ENCODE measurements at regions not wholly inside any gene's neighbourhood (a gene's known extent, or its start where the extent isn't known, plus 50 kb on each side); places are given as distances from the start of the nearest gene placed in this dataset.
"Not testable (repeated sequence)": the region's sequence is repeated elsewhere in the genome, so short reads cannot be mapped to it uniquely, and the experiment has no call there.

- no peaks in the 10 kb centered on the region for H3K27me3 ChIP-seq
- DNase-seq = no peak
- H3K9me3 ChIP-seq = no peaks in the 10 kb centered on the region
- H3K4me1 ChIP-seq = no peaks in the 10 kb centered on the region
- no peak overlapping the region for H3K27ac ChIP-seq
- TF ChIP-seq POLR2A (IDR thresholded peaks at IDR 0.05) = no peak
- TF ChIP-seq, protein P1, sequence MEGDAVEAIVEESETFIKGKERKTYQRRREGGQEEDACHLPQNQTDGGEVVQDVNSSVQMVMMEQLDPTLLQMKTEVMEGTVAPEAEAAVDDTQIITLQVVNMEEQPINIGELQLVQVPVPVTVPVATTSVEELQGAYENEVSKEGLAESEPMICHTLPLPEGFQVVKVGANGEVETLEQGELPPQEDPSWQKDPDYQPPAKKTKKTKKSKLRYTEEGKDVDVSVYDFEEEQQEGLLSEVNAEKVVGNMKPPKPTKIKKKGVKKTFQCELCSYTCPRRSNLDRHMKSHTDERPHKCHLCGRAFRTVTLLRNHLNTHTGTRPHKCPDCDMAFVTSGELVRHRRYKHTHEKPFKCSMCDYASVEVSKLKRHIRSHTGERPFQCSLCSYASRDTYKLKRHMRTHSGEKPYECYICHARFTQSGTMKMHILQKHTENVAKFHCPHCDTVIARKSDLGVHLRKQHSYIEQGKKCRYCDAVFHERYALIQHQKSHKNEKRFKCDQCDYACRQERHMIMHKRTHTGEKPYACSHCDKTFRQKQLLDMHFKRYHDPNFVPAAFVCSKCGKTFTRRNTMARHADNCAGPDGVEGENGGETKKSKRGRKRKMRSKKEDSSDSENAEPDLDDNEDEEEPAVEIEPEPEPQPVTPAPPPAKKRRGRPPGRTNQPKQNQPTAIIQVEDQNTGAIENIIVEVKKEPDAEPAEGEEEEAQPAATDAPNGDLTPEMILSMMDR (IDR thresholded peaks at IDR 0.05) = no peak
- intact Hi-C loops (cut with DNase I; ENCODE audit: low total_unique reads) = no loop called here
- H3K4me3 ChIP-seq = no peak overlapping the region
- H3K36me3 ChIP-seq = no peaks in the 10 kb centered on the region
Measured at GRCh38 chr12:25348593-25348895, 97.8 kb upstream of the KRAS start.

DNA sequence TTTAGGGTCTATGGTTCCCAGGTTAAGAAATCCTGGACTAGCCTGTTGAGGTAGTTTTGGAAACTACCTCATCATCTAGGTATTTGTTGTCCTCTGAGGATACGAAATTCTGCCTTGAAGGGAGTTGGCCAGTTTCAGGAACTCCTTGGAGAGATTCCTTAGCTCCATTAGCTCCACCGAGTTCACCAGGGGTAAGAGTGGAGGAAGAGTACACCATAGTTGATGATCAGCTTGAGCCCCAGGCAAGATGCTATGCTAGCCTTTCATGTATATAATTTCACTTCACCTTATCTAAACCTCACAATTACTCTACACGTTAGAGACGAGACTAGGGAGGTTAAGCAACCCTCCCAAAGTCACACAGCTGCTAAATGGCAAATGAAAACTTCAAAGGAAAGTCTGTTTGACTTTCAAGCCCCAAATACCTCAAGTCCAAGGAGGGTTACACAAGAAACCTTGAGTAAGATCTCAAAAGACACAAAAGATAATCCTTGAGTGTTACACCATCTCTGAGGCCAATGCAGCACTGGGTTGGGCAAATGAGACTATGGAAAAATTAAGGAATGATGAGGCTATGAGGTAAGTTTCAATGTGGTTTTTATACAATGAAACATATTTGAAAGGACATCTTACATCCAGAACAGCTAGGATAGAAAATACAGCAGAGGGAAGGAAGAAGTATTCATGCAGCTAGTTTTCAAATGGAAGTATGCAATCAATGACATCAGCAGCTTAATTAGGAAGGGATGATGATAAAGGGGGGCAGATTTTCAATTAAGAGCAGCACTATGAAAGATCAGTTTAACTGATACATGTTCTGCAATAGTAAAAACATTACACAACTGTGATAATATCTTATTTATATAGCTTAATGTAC, 97.2 kb upstream of the KRAS start:
- no peaks in the 10 kb centered on the region for H3K4me1 ChIP-seq
- no peak overlapping the region for H3K27ac ChIP-seq
- no peaks in the 10 kb centered on the region for H3K9me3 ChIP-seq
- DNase-seq = no peak
- intact Hi-C loops (cut with DNase I; ENCODE audit: low total_unique reads) = no loop called here
- TF ChIP-seq POLR2A (IDR thresholded peaks at IDR 0.05) = no peak
- TF ChIP-seq, protein P1 (IDR thresholded peaks at IDR 0.05) = no peak
- H3K36me3 ChIP-seq = no peaks in the 10 kb centered on the region
- no peaks in the 10 kb centered on the region for H3K27me3 ChIP-seq
- H3K4me3 ChIP-seq = no peak overlapping the region

- H3K4me3 ChIP-seq; intact Hi-C loops (cut with DNase I; ENCODE audit: low total_unique reads); H3K9me3 ChIP-seq; H3K27ac ChIP-seq; DNase-seq; H3K4me1 ChIP-seq; H3K27me3 ChIP-seq; H3K36me3 ChIP-seq: not testable (repeated sequence)
Measured at GRCh38 chr12:25341877-25342276, 91.1 kb upstream of the KRAS start.

GRCh38 chr12:25337916-25338315, 87.2 kb upstream of the KRAS start:
- intact Hi-C loops (cut with DNase I; ENCODE audit: low total_unique reads) = no loop called here
- Histone ChIP-seq H3K27ac (no peak overlapping the region), H3K4me1 (no peaks in the 10 kb centered on the region), H3K4me3 (no peak overlapping the region), H3K27me3 (no peaks in the 10 kb centered on the region), H3K9me3 (no peaks in the 10 kb centered on the region), H3K36me3 (no peaks in the 10 kb centered on the region)
- DNase-seq = no peak
- TF ChIP-seq POLR2A (IDR thresholded peaks at IDR 0.05) = no peak
- TF ChIP-seq, protein P1 (IDR thresholded peaks at IDR 0.05) = no peak

DNA sequence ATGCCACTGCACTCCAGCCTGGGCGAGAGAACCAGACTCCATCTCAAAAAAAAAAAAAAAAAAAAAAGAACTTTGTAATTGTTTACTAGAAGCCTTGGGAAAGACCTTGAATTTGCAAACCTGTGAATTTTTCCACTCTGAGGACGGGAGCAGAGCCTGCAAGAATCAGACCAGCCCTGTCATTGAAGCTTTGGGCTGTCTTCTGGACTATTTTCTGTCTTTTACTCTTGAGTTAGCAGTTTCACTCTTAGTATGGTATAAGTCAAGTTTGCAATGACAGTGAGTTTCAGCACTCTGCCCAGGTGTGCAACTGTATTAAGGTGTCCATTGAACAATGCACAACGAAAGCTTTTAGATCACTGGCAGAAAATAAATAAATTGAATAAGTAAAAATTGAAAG, 81.4 kb upstream of the KRAS start:
- Histone ChIP-seq H3K27me3 (no peaks in the 10 kb centered on the region), H3K27ac (no peak overlapping the region), H3K9me3 (no peaks in the 10 kb centered on the region), H3K4me1 (no peaks in the 10 kb centered on the region), H3K4me3 (no peak overlapping the region), H3K36me3 (no peaks in the 10 kb centered on the region)
- DNase-seq = no peak
- intact Hi-C loops (cut with DNase I; ENCODE audit: low total_unique reads) = no loop called here
- TF ChIP-seq, protein P1 (IDR thresholded peaks at IDR 0.05) = no peak
- TF ChIP-seq POLR2A (IDR thresholded peaks at IDR 0.05) = no peak
